HL-60 (cell line): ENCODE measurements at regions not wholly inside any gene's neighbourhood (a gene's known extent, or its start where the extent isn't known, plus 50 kb on each side); places are given as distances from the start of the nearest gene placed in this dataset.

Source experiments
- CTCF ChIP-seq: IDR thresholded peaks from one replicate; pipeline ENCODE4 v1.5.1; 2011; ENCODE audit warnings: low read length, control low read depth, inconsistent platforms; ENCODE audit not compliant: insufficient read depth
- GABPA ChIP-seq: IDR thresholded peaks from 2 replicates; pipeline ENCODE4 v1.6.1; 2012; ENCODE audit warnings: low read depth
- POLR2AphosphoS5 ChIP-seq: IDR thresholded peaks from 2 replicates; pipeline ENCODE4 v1.6.1; 2012; ENCODE audit warnings: low read depth
- REST ChIP-seq: IDR thresholded peaks from 2 replicates; pipeline ENCODE4 v1.6.1; 2012; ENCODE audit warnings: low read depth; ENCODE audit not compliant: insufficient replicate concordance
- SPI1 ChIP-seq: IDR thresholded peaks from 2 replicates; pipeline ENCODE4 v1.6.1; 2012; ENCODE audit warnings: low read depth, mild to moderate bottlenecking, borderline replicate concordance

- TF ChIP-seq CTCF (no peak), POLR2AphosphoS5 (no peak), GABPA (no peak), REST (no peak), SPI1 (no peak)
These were observed 160.6 kb upstream of the RPS6KA3 start for GRCh38 chrX:20427173-20427770.
